ENCODE measurements at regions not wholly inside any gene's neighbourhood (a gene's known extent, or its start where the extent isn't known, plus 50 kb on each side); places are given as distances from the start of the nearest gene placed in this dataset.

- TF ChIP-seq EP300 (IDR thresholded peaks at IDR 0.05; ENCODE audit: borderline replicate concordance in 1 of 2, control insufficient read depth in 1 of 2, low read depth in 2 of 2, low read length in 2 of 2) (no peak), NR2C1 (IDR thresholded peaks at IDR 0.05) (no peak)
These were observed 202.5 kb upstream of the MAMLD1 start (continued) for GRCh38 chrX:150160656-150161055.

GRCh38 chrX:150161193-150161592 lies 201.9 kb upstream of the MAMLD1 start:
- BruUV-seq (replicated peaks): no TSS peak
- H3K9me3 ChIP-seq (replicated peaks; ENCODE audit: control insufficient read depth, insufficient read depth, low read length): no peaks in the 10 kb centered on the region

More at GRCh38 chrX:150161193-150161592, 201.9 kb upstream of the MAMLD1 start:
- in situ Hi-C loops (cut with MboI): no loop called here
- no peaks in the 10 kb centered on the region for H3K36me3 ChIP-seq (ENCODE audit: control insufficient read depth in 2 of 2, insufficient read depth in 2 of 2, low read length in 1 of 2)
- intact Hi-C loops (cut with micrococcal nuclease; ENCODE audit: unreplicated experiment): no loop called here
- H4K20me1 ChIP-seq (ENCODE audit: control insufficient read depth, insufficient read depth): no peaks in the 10 kb centered on the region
- SMC1A ChIA-PET (ENCODE audit: uncharacterized antibody, unreplicated experiment): interaction anchor here (0.6 kb wide), 1 partner anchor 272 kb away, joined by 4 read pairs; no protein-coding TSS in a partner anchor
- no peak overlapping the region for H3K9ac ChIP-seq (ENCODE audit: control insufficient read depth, insufficient read depth, low read length)
- 0% methylated on average over 1 of the region's 1 CpG for WGBS (ENCODE audit: insufficient coverage, insufficient replicate concordance, low lambda C conversion rate, missing lambda C conversion rate)
- H3K79me2 ChIP-seq (ENCODE audit: control insufficient read depth, insufficient read depth, low read length): no peaks in the 10 kb centered on the region
- H3K27ac ChIP-seq (ENCODE audit: control insufficient read depth, insufficient read depth): no peak overlapping the region
- ATAC-seq: no peak
- TF ChIP-seq NKRF (conservative IDR thresholded peaks at IDR 0.05) (no peak), MYB (IDR thresholded peaks at IDR 0.05; ENCODE audit: borderline replicate concordance, low read depth, low read length) (no peak), KLF5 (IDR thresholded peaks at IDR 0.05; ENCODE audit: partially characterized antibody) (no peak), NRF1 (conservative IDR thresholded peaks at IDR 0.05; ENCODE audit: low read depth, low read length) (no peak), KDM1A (IDR thresholded peaks at IDR 0.05; ENCODE audit: borderline replicate concordance) (no peak), BACH1 (IDR thresholded peaks at IDR 0.05; ENCODE audit: borderline replicate concordance) (no peak), NFXL1 (IDR thresholded peaks at IDR 0.05; ENCODE audit: borderline replicate concordance) (no peak), ZNF687 (IDR thresholded peaks at IDR 0.05) (no peak), IRF5 (IDR thresholded peaks at IDR 0.05; ENCODE audit: borderline replicate concordance) (no peak), ZNF622 (IDR thresholded peaks at IDR 0.05) (no peak), PML (IDR thresholded peaks at IDR 0.05; ENCODE audit: low read length) (no peak), LARP7 (IDR thresholded peaks at IDR 0.05) (no peak)
- H2AFZ ChIP-seq (ENCODE audit: control insufficient read depth, low read depth, low read length): no peak overlapping the region
- RAD21 ChIA-PET (ENCODE audit: unreplicated experiment): no interaction called here
- no peak overlapping the region for H3K4me2 ChIP-seq (ENCODE audit: control insufficient read depth, insufficient read depth)
- DNase-seq (ENCODE audit: low read depth, low spot score): no peak
- H3K27me3 ChIP-seq (replicated peaks in 1 of 2; ENCODE audit: control insufficient read depth in 2 of 2, insufficient read depth in 2 of 2, low read length in 1 of 2): no peaks in the 10 kb centered on the region
- H3K4me3 ChIP-seq: no peak overlapping the region
- no peaks in the 10 kb centered on the region for H3K4me1 ChIP-seq (ENCODE audit: control insufficient read depth, insufficient read depth, low read length)
- no peak for FAIRE-seq
- CTCF ChIA-PET: no interaction called here
- POLR2A ChIA-PET: interaction anchor here (0.6 kb wide), 1 partner anchor 53 kb away, joined by 3 read pairs; no protein-coding TSS in a partner anchor
